Muscle of back (tissue), 3 donors: ENCODE measurements at regions not wholly inside any gene's neighbourhood (a gene's known extent, or its start where the extent isn't known, plus 50 kb on each side); places are given as distances from the start of the nearest gene placed in this dataset.

ENCODE experiments used
- DNase-seq, 3 donors: peaks; one replicate each; pipeline versions ENCODE4 v3.0.0 to v3.0.0-alpha.2; 2013

- no peak for DNase-seq
These were observed 51.2 kb upstream of the ABCC4 start for GRCh38 chr13:95352486-95352885.

- DNase-seq, result no peak
These were observed 52.9 kb upstream of the ABCC4 start for GRCh38 chr13:95354156-95354555.

- DNase-seq, result no peak
These were observed 53.6 kb upstream of the ABCC4 start for GRCh38 chr13:95354680-95355487.

GRCh38 chr13:95355494-95355893 is 54.2 kb upstream of the ABCC4 start:
- DNase-seq, result peak in 2 of 3 donors; percentile 14 to 22

- DNase-seq, result no peak
These were observed 55.7 kb upstream of the ABCC4 start for GRCh38 chr13:95356916-95357315.

- DNase-seq, result no peak
These were observed 56.6 kb upstream of the ABCC4 start for GRCh38 chr13:95357875-95358274.

- no peak for DNase-seq
These were observed 58.8 kb upstream of the ABCC4 start for GRCh38 chr13:95360052-95360451.

- DNase-seq, result no peak
These were observed 59.3 kb upstream of the ABCC4 start for GRCh38 chr13:95360464-95361097.

- no peak for DNase-seq
These were observed 60.4 kb upstream of the ABCC4 start for GRCh38 chr13:95361686-95362085.

- no peak for DNase-seq
These were observed 61.4 kb upstream of the ABCC4 start for GRCh38 chr13:95362666-95363065.

- DNase-seq, result no peak
These were observed 66.1 kb upstream of the ABCC4 start for GRCh38 chr13:95367309-95367843.

- no peak for DNase-seq
These were observed 67.7 kb upstream of the ABCC4 start for GRCh38 chr13:95368998-95369397.

- DNase-seq, result no peak
These were observed 74.5 kb upstream of the ABCC4 start for GRCh38 chr13:95375706-95376105.

- DNase-seq, result no peak
These were observed 77.4 kb upstream of the ABCC4 start for GRCh38 chr13:95378603-95379002.

- peak; percentile 68 to 85 (median 70) for DNase-seq
These were observed 79.4 kb upstream of the ABCC4 start for GRCh38 chr13:95380468-95381211.

- DNase-seq, result no peak
These were observed 79.9 kb upstream of the ABCC4 start for GRCh38 chr13:95381212-95381527.

- DNase-seq, result no peak
These were observed 81.2 kb upstream of the ABCC4 start for GRCh38 chr13:95382411-95382810.

GRCh38 chr13:95382916-95383315 is 81.7 kb upstream of the ABCC4 start:
- no peak for DNase-seq

GRCh38 chr13:95385373-95385772 is 84.1 kb upstream of the ABCC4 start:
- no peak for DNase-seq

GRCh38 chr13:95385798-95386197 is 84.5 kb upstream of the ABCC4 start:
- no peak for DNase-seq

- peak in 1 of 3 donors; percentile 10 for DNase-seq
These were observed 85.1 kb upstream of the ABCC4 start for GRCh38 chr13:95386370-95386769.

GRCh38 chr13:95387733-95388207 is 86.5 kb upstream of the ABCC4 start:
- peak; percentile 25 to 80 (median 56) for DNase-seq
